HCEC 1CT (cell line): ENCODE measurements at regions not wholly inside any gene's neighbourhood (a gene's known extent, or its start where the extent isn't known, plus 50 kb on each side); places are given as distances from the start of the nearest gene placed in this dataset.
"Not testable (repeated sequence)": the region's sequence is repeated elsewhere in the genome, so short reads cannot be mapped to it uniquely, and the experiment has no call there.

ENCODE experiments used
- DNase-seq: peaks from one replicate; pipeline ENCODE4 v3.0.0-alpha.2; 2017

DNA sequence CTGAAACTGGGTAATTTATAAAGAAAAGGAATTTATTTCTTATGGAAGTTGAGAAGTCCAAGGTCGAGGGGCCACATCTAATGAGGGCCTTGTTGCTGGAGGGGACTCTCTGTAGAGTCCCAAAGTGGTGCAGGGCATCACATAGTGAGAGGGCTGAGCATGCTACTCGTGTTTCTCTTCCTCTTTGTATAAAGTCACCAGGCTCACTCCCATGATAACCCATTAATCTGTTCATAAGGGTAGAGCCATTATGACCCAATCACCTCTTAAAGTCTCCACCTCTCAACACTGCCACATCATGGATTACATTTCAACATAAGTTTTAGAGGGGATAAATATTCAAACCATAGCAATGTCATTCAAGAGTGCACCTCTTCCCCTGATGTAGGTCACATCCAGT is 79.1 kb upstream of the ATP2B1 start:
- no peak for DNase-seq

DNA sequence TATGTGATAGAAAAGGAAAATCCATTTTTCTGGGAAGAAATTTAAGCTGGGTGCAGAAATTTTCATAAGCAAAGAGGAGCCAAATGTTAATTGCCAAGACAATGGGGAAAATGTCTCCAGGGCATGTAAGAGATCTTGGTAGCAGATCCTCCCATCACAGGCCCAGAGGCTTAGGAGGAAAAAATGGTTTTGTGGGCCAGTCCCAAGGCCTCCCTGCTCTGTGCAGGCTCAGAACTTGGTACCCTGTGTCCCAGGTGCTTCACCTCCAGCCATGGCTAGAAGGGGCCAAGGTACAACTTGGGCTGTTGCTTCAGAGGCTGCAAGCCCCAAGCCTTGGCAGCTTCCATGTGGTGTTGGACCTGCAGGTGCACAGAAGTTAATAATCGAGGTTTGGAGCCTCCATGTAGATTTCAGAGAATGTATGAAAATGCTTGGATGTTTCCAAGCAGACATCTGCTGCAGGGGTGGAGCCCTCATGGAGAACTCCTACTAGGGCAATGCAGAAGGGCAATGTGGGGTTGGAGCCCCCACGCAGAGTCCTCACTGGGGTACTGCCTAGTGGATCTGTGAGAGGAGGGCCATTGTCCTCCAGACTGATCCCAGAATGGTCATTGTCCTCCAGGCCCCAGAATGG is 77.7 kb upstream of the ATP2B1 start:
- DNase-seq, result no peak

- peak; percentile 87 for DNase-seq
Observed at GRCh38 chr12:89783359-89784060, 74.9 kb upstream of the ATP2B1 start.

GRCh38 chr12:89782807-89783206 is 74.2 kb upstream of the ATP2B1 start:
- DNase-seq, result peak; percentile 73

GRCh38 chr12:89781946-89782550 is 73.4 kb upstream of the ATP2B1 start:
- DNase-seq, result no peak

DNA sequence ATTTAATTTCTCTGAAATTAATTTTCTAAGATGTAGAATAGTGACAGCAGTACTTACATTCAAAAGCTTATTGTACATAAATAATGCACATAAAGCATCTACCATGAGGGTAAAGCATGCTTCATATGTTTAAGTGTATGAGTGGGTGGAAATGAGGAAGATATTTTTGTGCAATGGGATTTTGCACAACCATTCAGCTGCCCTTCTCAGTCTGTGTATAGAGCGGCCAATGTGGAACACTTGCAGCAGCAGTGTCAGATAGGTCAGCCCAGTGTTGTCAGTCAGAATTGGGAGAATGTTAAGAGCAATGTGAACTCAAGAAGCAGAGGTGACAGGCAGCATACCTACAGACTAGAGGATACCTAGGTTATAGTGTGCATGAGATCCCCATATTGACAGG is 72.5 kb upstream of the ATP2B1 start:
- no peak for DNase-seq

- no peak for DNase-seq
Observed at GRCh38 chr12:89779090-89779489, 70.5 kb upstream of the ATP2B1 start.

DNA sequence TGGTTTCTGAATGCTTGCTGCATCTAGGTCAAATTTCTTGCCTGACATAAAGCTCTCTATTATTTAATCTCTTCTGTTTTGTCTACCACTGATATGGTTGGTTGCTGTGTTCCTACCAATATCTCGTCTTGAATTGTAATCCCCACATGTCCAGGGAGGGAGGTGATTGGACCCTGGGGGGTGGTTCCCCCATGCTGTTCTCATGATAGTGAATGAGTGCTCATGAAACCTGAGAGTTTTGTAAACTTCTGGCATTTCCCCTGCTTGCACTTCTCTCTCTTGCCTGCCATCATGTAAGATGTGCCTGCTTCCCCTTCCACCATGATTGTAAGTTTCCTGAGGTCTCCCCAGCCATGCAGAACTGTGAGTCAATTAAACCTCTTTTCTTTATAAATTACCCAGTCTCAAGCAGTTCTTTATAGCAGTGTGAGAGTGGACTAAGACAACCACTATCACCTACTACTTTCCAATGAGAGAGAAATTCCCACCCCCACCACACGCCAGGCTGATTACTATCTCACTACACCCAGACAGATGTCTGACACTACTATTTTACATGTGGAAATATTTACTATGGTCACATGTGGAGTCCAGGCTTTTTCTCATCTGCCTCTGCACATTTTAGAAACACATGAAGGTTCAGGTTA is 69.2 kb upstream of the ATP2B1 start:
- DNase-seq, result no peak

DNA sequence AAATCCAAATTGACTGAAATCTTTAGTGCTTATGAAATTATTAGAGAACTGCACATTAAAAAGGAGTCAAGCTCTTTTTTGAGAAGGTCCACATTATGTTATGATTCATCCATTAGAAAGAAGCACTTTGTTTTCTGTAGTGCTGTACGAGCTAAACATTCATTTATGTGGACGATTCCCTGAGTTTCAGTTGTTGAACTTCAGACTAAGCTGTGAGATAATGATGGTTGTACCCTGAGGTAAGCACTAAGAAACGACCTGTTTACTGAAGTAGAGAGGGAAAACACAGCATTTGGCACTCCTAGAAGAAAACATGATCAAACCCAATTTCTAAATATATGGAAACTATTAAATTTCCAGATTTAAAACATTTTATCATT is 67.3 kb upstream of the ATP2B1 start:
- DNase-seq, result no peak

- DNase-seq, result peak; percentile 63
Observed at GRCh38 chr12:89775063-89775985, 66.7 kb upstream of the ATP2B1 start.

- DNase-seq, result no peak
Observed at GRCh38 chr12:89774645-89775044, 66.0 kb upstream of the ATP2B1 start.

DNA sequence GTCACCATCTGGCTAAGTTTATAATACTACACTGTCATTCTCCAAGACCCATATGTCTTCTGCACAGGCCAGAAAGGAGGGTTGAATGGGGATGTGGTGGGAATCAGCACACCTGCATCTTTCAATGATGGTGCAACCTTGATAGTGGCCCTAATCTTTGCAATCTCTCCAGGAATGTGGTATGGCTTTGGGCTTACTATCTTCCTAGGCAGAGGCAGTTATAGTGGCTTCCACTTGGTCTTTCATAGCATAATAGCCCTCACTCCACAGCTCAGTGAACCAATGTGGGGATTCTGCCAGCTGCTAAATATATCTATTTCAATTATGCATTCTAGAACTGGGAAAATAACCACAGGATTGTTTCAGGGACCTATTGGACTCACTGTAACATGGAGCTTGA is 61.8 kb upstream of the ATP2B1 start:
- DNase-seq, result no peak

- no peak for DNase-seq
Observed at GRCh38 chr12:89769483-89769818, 60.8 kb upstream of the ATP2B1 start.

GRCh38 chr12:89768586-89769482 is 60.2 kb upstream of the ATP2B1 start:
- DNase-seq, result peak; percentile 99

GRCh38 chr12:89765959-89766824 is 57.6 kb upstream of the ATP2B1 start:
- no peak for DNase-seq

GRCh38 chr12:89764164-89764563 is 55.5 kb upstream of the ATP2B1 start:
- not testable (repeated sequence) for DNase-seq

- no peak for DNase-seq
Observed at GRCh38 chr12:89762498-89763170, 54.0 kb upstream of the ATP2B1 start.

- DNase-seq, result no peak
Observed at GRCh38 chr12:89760783-89761182, 52.1 kb upstream of the ATP2B1 start.
